ENCODE measurements at regions not wholly inside any gene's neighbourhood (a gene's known extent, or its start where the extent isn't known, plus 50 kb on each side); places are given as distances from the start of the nearest gene placed in this dataset.

DNA sequence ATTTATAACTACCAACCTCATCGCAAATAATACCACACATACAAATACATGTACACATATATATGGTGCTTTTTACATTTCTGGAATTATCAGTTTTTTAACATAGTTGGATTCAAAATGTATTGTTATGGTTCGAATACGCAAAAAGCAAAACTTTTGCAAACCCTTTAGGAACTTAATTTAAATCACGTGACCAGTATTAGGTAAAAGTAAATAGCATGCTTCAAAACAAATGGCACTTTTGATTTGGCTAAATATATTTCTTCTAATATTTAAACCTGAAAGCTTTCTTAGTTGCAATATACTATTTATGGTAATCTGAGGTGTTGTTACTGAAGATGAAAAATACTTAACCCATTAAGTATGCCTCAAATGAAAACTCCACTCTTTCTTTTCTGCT, 341.4 kb downstream of the C4orf33 start:
- TF ChIP-seq CREB1 (IDR thresholded peaks at IDR 0.05; ENCODE audit: low read depth) = no peak
- TF ChIP-seq, protein P1, sequence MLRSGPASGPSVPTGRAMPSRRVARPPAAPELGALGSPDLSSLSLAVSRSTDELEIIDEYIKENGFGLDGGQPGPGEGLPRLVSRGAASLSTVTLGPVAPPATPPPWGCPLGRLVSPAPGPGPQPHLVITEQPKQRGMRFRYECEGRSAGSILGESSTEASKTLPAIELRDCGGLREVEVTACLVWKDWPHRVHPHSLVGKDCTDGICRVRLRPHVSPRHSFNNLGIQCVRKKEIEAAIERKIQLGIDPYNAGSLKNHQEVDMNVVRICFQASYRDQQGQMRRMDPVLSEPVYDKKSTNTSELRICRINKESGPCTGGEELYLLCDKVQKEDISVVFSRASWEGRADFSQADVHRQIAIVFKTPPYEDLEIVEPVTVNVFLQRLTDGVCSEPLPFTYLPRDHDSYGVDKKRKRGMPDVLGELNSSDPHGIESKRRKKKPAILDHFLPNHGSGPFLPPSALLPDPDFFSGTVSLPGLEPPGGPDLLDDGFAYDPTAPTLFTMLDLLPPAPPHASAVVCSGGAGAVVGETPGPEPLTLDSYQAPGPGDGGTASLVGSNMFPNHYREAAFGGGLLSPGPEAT (IDR thresholded peaks at IDR 0.05; ENCODE audit: low read depth) = no peak

Measured in GM12878 (cell line).